HS-27A (cell line): ENCODE measurements at regions not wholly inside any gene's neighbourhood (a gene's known extent, or its start where the extent isn't known, plus 50 kb on each side); places are given as distances from the start of the nearest gene placed in this dataset.

Experiments used
- DNase-seq: peaks from one replicate; pipeline ENCODE4 v3.0.0-alpha.2; 2012; ENCODE audit warnings: low read depth, missing footprints

DNA sequence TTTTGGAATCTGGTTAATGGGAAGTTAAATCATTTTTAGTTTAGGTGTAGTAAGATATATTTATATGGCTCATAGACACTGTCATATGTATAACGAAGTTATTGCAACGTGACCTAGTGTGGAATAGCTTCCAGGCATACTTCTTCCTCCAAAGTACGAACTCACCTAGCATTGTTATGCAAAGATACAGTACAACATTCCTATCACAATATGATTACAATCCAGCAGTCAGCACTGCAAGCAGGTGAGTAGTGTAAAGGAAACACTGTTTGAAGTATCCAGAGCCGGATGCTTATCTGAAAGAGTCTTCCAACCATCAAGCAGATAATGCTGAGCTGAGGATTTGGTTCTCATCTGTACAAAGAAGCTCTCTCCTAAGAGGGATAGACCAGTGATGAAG is 754.4 kb upstream of the IGFBP3 start:
- DNase-seq: no peak

DNA sequence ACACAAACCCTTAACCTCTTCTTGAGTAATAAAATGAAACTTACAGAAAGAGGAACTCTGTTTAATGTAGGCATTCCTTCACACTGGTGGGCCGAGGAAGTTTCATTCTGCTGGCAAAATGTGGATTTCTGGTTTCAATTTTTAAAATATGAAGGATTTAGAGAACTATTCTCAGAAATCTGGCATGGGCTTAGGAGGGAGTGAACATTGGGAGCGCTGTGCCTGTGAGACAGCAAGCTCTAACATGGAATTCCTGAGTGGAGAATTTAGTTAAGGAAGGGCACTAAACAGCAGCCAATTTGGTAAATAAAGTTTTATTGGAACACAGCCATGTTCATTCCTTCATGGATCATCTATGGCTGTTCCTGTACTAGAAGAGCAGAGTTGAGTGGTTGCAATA is 751.8 kb upstream of the IGFBP3 start:
- DNase-seq: no peak

DNA sequence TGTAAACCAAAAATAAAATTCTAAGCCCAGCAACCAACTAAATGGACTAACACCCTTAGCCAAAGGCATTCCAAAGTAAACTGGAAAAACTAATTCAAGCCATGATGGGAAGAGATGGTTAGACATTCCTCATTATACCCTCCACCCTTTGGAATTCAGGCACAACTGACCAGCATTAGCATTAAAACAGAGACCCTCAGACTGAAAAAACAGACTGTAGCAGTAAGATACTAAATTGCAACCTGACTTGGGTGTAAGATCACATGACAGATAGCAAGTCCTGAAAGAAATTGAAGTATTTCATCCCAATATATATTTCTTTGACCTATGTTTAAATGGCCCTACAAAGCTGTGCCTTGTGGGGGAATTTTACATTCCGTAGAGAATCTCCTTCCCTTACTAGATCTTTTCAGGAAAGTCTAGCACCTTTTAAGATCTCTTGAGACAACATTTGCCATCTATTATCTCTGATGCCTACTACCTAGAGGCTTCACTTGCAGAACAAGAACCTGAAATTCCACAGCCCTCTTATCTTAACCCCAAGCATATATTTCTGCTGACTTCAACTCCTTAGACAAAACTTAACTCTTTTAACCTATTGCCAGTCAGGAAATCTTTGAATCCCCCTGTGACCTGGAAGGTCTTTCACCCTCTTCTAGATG is 750.2 kb upstream of the IGFBP3 start:
- no peak for DNase-seq

DNA sequence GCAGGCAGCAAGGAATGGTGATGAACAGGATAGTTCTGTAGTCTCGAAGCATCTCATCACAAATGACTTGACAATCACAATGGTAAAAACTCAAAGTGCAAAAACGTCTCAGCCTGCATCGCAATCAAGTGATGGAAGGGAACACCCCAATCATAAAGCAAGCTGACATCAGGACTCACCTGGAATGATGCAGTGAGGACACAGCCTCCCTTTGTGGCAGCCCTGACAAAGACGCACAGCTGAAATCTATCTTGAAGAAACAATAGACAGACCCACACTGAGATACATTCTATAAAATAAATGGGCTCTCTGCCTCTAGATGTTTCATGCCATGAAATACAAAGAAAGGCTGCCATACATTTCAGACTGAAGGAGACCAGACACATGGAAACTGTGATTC is 748.0 kb upstream of the IGFBP3 start:
- no peak for DNase-seq

DNA sequence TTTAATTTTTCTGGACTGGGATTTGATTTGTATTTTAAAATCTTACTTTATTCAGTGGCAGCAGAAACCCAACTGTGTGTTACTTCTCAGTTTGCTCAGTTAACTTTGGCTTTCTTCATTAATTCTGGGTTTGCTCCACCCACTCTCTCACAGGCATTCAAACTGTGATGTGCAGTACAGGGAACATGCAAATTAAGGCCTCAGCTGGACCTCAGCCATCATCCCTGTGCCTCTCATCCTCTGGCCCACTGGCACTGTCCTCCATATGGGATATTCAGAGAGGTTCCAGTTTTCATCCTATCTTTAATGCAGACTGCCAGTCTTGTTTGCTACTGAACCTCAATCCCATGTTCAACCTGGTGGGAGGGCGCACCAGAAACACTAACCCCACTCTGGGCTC is 743.4 kb upstream of the IGFBP3 start:
- DNase-seq: no peak

DNA sequence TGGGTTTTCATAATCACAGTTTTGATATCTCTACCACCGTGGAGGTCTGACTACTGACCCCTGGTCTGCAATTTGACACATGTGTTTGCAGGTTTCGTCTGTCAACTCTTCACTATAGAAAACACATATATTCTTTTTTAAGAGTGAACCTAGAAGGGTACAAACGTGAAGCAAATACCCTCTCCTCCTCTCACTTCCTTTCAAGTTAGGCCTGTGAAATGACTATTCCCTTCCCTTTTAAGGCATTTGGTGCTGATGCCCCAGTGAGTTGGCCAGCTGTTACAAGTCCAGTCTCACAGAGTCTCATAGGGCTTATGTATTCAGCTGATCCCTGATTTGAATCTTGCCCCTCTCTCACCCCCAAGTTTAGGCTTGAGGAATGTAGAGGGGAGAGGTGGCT is 742.0 kb upstream of the IGFBP3 start:
- DNase-seq: no peak

DNA sequence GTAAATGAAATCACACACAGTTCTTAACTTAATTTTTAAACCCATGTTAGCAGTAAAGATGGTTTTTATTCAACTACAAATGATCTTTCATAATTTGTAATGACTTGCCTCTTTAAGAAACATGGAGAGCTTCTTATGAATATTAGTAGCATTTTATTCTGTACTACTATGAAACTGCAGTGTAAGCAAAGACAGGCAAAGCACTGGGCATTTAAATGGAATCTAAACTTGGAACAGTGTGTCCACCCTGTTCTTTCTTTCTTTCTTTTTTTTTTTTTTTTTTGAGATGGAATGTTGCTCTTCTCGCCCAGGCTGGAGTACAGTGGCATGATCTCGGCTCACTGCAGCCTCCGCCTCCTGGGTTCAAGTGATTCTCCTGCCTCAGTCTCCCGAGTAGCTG is 740.4 kb upstream of the IGFBP3 start:
- no peak for DNase-seq

DNA sequence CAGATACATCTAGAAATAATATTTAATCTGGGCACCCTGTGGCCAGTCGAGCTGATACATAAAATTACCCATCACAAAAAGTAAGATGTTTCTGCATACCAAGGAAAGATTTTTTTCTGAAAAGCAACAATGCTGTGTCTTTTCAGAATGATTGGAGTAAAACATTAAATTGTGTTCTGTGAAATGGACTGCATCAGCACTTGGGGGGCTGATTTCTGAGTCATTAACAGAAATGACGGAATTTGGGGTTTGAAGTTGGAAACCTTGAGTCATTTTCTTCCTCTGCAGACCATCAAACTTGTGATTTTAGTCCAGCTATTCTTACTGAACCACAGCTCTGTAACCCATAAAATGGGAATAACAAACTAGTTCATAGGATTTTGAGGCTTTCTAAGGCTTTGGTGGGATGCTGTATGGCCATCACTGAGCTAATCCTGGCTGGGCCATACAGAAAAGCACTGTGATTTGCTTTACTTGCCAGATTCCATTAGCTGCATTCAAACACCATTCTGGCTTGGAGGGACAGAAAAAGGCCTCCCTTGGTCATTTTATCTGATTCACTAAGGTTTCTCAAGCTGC is 739.4 kb upstream of the IGFBP3 start:
- no peak for DNase-seq

DNA sequence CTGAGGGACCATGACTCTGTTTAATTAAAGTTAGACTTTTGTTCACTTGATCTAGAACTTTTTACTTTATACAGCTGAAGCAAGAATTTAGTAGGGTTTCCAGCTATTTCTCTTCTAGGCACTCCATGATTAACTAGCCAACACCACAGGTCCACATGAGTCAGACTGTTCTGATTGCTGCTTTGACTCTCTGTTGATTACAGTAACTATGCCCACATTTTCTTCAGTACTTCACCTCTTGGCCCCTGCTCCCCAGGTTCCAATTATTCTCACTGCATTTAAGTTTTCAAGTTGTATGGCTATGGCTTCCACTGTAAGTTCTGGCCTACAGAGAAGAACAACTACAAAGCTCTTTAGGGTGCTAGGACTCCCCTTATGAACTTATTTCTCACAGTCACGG is 737.2 kb upstream of the IGFBP3 start:
- no peak for DNase-seq

DNA sequence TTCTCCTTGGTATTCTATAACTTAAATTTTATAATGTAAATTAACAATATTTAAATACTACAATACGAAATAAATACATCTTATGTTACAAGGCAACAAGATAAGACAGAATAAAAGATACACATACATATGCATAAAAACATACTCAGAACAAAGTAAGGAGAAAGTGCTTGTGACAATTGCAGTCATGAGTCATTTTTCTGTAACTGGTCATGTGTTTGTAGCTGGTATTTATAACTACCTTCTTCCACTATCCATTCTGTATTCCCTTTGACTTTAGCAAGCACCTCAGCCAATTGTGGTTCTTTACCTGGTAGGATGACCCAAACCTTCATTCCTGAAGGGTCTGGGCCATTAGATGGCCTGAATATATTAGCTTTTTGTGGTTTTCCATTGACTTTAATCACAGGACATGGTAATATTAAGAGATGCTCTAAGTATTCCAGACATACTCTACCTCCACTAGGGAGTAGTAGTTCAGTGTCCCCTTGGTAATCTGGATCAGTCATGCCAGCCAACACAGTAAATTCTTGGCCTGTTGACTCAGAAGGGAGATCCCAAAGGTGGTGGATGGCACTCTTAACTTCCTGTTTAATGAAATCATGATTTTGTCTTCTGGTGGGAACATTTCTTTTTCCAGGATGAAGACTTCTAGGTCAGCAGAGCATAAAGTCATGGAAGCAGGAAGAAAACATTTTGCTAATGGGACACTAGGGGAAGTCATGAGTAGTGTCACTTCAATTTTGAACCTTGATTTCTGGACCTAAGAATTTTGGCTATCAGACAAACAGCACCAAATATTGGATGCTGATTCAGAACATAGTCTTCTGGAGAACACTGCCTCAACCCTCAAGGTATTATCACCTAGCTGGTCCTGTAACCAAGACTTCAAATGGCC is 733.7 kb upstream of the IGFBP3 start:
- no peak for DNase-seq

DNA sequence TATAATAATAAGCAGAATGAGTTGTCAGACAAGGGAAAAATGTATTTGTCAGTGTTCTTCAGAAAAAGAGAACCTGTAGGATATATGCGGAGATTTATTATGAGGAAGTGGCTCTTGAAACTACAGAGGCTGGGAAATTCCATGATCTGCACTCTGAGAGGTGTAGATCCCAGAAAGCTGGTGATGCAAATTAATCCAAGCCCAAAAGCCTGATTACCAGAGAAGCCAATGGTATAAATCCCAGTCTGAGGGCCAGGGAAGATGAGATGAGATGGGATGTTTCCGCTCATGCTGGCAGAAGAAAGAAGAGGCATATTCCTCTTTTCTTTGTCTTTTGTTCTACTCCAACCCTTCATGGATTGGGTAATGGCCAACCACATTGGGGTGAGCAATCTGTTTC is 732.8 kb upstream of the IGFBP3 start:
- no peak for DNase-seq

DNA sequence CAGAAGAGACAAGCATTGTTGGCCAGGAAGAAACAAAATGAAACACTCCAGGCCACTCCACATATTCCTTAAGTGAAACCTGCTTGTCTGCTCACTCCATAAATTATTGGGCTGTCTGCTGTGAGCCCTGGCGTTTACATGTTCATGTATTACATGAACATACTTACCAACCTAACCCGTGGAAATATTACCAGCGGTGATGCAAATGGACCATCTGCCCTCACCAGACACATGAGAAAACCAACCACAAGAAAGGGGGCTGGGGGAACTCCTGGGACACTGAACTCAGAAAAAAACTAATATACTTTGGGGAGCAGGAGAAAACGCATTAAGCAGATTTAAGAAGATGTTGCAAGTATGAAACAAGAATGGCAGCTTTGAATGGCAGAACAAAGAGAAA is 731.2 kb upstream of the IGFBP3 start:
- DNase-seq: no peak

DNA sequence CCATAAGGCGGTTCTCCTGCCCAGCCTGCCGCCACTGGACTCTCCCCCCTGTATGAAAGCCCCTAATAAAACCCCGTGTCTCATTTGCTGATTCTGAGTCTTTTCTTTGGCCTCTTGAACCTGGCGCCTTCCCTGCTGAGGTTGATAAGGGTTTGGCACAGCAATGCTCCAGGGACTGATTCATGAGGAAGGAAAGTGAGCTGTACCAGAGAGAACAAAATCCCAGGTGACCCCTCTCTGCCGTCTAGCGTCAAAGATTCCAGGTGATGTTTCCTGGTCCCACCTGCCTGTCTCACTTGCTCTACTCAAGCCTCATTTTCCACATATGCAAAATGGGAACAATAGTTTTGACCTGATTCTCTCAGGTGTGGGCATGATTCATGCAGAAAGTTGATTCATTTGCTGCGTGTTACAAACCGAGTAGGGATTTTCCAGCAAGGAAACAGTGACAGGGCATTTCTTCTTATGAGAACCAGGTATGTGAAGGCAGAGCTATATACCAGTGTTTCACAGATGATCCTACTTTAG is 730.6 kb upstream of the IGFBP3 start:
- no peak for DNase-seq

DNA sequence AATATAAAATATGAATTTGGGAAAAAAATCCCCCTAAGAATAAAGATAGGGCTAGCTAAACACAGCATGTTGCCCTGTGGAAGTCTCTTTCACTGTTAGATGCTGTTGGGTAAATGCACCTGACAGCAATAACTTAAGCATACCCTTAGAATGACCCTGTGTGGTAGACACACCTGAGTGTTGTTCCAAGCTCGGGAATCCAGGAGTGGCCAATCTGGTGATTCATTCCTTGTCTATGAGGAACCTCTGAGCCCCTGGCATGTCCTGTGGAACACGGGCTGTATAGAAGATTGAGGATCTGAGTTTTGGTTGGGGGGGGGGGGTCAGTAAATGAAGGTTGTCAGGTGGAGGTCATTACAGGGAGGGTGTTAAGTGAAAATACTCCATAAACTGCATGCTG is 730.0 kb upstream of the IGFBP3 start:
- no peak for DNase-seq

DNA sequence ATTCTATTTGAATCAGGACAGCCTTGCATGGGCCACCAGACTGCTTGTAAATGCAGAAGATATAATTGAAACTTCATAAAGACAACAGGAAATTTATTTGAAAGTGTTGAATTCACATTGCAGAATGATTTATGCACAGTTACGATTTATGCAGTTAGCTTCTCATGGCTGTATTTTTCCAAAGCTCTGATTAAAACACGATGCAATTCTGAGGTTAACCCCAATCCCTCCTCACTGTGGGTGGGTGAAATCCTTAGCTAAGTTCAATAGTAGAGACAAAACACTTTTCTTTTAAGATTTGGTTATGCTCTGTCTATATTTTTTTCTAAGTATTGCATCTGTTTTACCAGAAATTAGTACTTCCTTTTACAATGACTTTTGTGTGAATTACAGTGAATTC is 728.8 kb upstream of the IGFBP3 start:
- no peak for DNase-seq

DNA sequence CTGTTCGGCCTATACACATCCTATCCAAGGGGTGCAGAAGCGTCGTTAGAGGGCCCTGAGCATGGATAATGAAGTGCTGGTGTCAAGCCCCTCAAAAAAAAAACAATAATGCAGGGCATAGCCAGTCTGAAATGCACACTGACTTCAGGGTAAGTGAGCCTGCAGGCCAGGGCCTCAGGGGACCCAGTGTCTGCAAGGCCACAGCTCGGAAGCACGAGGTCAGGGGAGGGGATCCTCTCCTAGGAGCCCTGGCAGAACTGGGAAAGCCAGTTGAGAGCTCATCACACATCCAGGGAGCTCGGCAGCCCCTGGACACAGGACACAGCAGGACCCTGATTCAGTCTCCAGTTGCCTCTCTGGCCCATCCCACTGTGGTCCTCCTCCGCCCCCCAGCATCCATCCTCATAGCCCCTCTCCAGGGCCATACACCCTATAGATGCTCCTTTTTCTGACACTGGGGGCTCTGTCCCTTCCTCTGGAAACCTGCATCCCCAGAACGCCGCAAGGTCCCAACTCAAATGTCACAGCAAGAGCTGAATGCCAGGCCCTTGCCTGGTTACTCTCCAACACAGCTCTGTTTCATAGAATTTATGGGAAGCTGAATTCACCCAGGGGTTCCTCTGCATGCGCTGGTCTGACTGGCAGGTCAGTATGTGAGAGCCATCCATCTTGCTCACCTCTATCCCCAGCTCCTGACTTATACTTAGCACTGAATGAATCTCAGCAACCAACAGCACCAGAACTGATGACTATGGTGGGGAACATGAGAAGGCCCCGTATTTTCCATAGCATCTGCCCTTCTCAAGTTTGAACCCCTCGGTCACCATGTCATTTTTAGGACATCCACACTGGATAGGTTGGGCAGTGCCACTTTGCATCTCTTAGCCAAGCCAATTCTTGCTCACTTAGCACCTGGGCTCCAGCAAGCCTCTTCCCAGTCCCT is 717.0 kb upstream of the IGFBP3 start:
- no peak for DNase-seq

DNA sequence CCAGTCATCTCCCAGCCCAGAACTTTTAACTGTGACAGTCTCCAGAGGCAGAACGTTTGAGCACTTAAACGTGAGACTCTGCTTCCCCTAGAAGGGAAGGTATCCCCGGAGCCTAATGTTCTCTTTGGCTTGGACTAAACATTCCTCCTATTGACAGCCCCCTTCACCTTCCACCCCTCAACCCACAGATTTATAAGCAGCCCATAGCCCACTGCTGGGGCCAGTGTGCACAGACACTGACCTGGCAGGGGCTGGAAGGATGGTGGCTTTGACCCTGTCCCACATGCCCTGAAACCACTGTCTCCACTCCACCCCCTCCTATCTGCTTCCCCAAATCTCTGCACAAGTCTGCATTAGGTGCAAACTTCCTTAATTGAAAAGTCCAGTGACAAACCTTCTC is 715.0 kb upstream of the IGFBP3 start:
- DNase-seq: no peak

DNA sequence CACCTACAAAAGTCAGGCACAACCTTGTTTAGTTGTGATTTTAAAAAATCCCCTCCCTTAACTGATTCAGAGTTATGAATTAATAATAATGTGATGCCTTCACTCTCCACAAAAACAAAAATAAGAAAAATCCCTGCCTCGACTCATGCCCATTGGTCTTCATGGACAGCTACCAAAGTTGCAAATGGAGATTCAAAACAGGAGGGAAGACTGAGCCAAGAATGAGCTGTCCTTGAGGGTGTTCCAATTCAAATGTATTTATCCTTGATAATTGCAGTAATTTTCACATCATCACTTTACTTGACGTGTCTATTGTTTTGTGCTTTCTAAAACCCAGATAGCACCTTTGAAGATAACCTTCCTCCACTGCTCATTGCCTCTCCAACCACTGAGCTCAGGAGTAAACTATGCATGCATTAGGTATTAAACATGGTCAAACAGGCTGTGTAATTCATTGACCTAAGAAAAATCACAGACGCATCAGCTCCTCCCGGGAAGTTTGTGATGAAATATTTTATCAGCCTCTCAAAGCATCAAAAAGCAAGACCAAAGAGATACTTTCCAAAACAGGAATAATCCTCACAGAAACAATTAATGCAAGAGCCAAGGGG is 712.7 kb upstream of the IGFBP3 start:
- no peak for DNase-seq

DNA sequence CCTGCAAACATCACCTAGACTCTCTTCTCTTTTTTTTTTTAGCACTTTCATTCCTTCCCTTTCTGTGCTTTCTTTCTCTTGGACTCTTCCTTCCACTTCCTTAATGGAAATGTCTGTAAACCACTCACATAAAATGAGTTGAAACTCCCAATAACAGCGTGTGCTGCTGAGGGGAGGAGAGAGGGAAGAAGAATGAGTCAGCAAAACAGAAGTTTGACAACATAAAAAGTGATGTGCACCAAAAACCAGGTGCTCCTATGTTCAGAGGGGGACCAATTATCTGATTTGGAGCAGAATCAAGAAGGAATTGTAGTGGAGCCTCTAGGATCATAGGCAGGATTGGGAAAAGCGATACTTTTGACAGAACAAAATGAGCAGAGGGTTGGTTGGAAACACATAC is 712.1 kb upstream of the IGFBP3 start:
- no peak for DNase-seq

DNA sequence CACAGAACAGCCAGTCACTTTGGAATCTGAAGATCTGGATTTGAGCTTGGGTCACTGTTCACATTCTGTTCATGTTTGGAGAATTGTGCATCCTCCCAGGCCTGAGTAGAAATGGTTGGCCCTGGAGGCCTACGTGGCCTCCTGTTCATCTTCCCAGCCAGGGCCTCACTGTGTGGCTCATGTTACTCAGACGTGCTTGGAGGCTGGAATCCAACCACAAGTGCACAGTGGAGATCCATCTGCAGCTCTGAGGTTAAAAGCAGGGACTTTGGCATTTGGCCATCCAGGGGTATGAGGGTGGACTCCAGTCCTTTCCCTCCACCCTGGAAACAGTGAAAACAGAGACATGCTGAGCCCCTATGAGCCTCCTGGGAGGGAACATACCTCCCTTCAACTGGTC is 709.0 kb upstream of the IGFBP3 start:
- peak; percentile 42 for DNase-seq

DNA sequence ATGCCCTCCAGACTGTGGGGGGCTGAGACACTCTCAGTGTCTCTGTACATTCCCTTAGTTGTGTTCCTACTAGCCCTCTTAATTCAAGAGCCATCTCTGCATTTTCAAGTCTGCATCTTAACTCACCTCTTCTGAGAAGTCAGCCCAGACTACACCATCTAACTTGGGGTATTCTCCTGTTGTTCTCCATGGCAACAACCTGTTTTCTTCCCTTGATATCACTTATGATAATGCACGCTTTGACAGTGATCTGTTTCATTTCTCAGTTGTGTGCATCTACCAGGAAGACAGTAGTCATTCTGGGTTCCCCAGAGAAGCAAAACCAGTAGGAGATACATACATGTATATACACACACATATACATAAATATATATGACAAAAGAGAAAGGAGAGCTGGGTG is 707.3 kb upstream of the IGFBP3 start:
- DNase-seq: no peak
